Left kidney (tissue), 1 donor: ENCODE measurements at regions not wholly inside any gene's neighbourhood (a gene's known extent, or its start where the extent isn't known, plus 50 kb on each side); places are given as distances from the start of the nearest gene placed in this dataset.
A peak's percentile ranks its signal among the peaks of the same experiment; 100 is the strongest.
"Not testable (repeated sequence)": the region's sequence is repeated elsewhere in the genome, so short reads cannot be mapped to it uniquely, and the experiment has no call there.

Experiments
- DNase-seq: peaks from one replicate; pipeline ENCODE4 v3.0.0-alpha.2; 2013

- not testable (repeated sequence) for DNase-seq
Observed at GRCh38 chr2:91422102-91422501, 2730.6 kb downstream of the RPIA start.

GRCh38 chr2:91427148-91427547, 2735.7 kb downstream of the RPIA start:
- DNase-seq = not testable (repeated sequence)

- DNase-seq = not testable (repeated sequence)
Observed at GRCh38 chr2:91441932-91442245, 2750.4 kb downstream of the RPIA start.

- DNase-seq = no peak
Observed at GRCh38 chr2:91442246-91442905, 2750.9 kb downstream of the RPIA start.

- DNase-seq = not testable (repeated sequence)
Observed at GRCh38 chr2:91442906-91443729, 2751.6 kb downstream of the RPIA start.

- DNase-seq = not testable (repeated sequence)
Observed at GRCh38 chr2:91443730-91444115, 2752.2 kb downstream of the RPIA start.

GRCh38 chr2:91445705-91446104, 2754.2 kb downstream of the RPIA start:
- not testable (repeated sequence) for DNase-seq

GRCh38 chr2:91446489-91446888, 2755.0 kb downstream of the RPIA start:
- DNase-seq = not testable (repeated sequence)

- not testable (repeated sequence) for DNase-seq
Observed at GRCh38 chr2:91446915-91447314, 2755.4 kb downstream of the RPIA start.

- DNase-seq = not testable (repeated sequence)
Observed at GRCh38 chr2:91447508-91447907, 2756.0 kb downstream of the RPIA start.

GRCh38 chr2:91462292-91462691, 2770.8 kb downstream of the RPIA start:
- not testable (repeated sequence) for DNase-seq

- not testable (repeated sequence) for DNase-seq
Observed at GRCh38 chr2:91463007-91463406, 2771.5 kb downstream of the RPIA start.

- not testable (repeated sequence) for DNase-seq
Observed at GRCh38 chr2:91466780-91467363, 2775.4 kb downstream of the RPIA start.

GRCh38 chr2:91476244-91476935, 2784.9 kb downstream of the RPIA start:
- not testable (repeated sequence) for DNase-seq

GRCh38 chr2:91476936-91477246, 2785.4 kb downstream of the RPIA start:
- not testable (repeated sequence) for DNase-seq

- not testable (repeated sequence) for DNase-seq
Observed at GRCh38 chr2:91477291-91477690, 2785.8 kb downstream of the RPIA start.

GRCh38 chr2:91477731-91478672, 2786.5 kb downstream of the RPIA start:
- peak; percentile 34 for DNase-seq

- DNase-seq = not testable (repeated sequence)
Observed at GRCh38 chr2:91478851-91479718, 2787.6 kb downstream of the RPIA start.

- not testable (repeated sequence) for DNase-seq
Observed at GRCh38 chr2:91485226-91485625, 2793.8 kb downstream of the RPIA start.
